Heart left ventricle (tissue), 13 donors: ENCODE measurements at regions not wholly inside any gene's neighbourhood (a gene's known extent, or its start where the extent isn't known, plus 50 kb on each side); places are given as distances from the start of the nearest gene placed in this dataset.

ENCODE experiments used
- CTCF ChIP-seq, 12 donors: fragments of 200-600 bp; sonication (generic) in 4 of 12; IDR thresholded peaks; one replicate each; pipeline versions ENCODE4 v1.5.0 to v1.8.0; 2018 to 2022; ENCODE audit warnings: antibody characterized with exemption in 12 of 12, mild to moderate bottlenecking in 5 of 12
- POLR2A ChIP-seq, 2 donors: fragments of 450-650 bp; IDR thresholded peaks; one replicate each; pipeline ENCODE4 v1.6.1; 2017; ENCODE audit warnings: antibody characterized with exemption in 2 of 2, mild to moderate bottlenecking in 2 of 2, moderate library complexity in 2 of 2
- donor health status: ischemic (EF 13 %, LVEDD 7.1; RV severe dilation, severe dysfunction).
- donor health status: DM: no; HTN: yes; CAD: no.
- donor health status: DM: no; HTN: no; CAD: no.
- donor health status: ischemic (EF 25% LVEDD 6.9; RV normal size, moderate dysfunction).
- donor health status: ischemic (EF 25% LVEDD 5.7; RV mildly dilated, moderate dysfunction).
- donor health status: ischemic (EF 35%, LVEDD 5.7; RV mildly dilated, moderate dysfunction).
- donor health status: nonischemic (EF 11% LVEDD 7.7; RV severe dilation, severe dysfunction).
- donor health status: DM: yes; HTN: yes; CAD: no.
- donor health status: PGD.
- donor health status: ischemic (EF 29% LVEDD 5.4; RV normal size, mild dysfunction).
- donor health status: nonischemic (EF 23%, LVEDD 6.1; RV moderate dilation, normal function).

- TF ChIP-seq POLR2A (IDR thresholded peaks at IDR 0.05) (no peak), CTCF (IDR thresholded peaks at IDR 0.05) (no peak)
These were observed 214.5 kb downstream of the CAAP1 start for GRCh38 chr9:26677965-26678706.
